WTC11 (cell line): ENCODE measurements at regions not wholly inside any gene's neighbourhood (a gene's known extent, or its start where the extent isn't known, plus 50 kb on each side); places are given as distances from the start of the nearest gene placed in this dataset.

Source experiments
- ATAC-seq: fragments of 200-7000 bp; cut with Tn5 transposase; 2 replicates; pipeline ENCODE4 v1.10.0; 2021; ENCODE audit warnings: mild to moderate bottlenecking, moderate library complexity
- CTCF ChIA-PET: fragments of 300-600 bp; sonication (Branson Sonifier 250); formaldehyde crosslinking; loops from one replicate; lab custom pipeline; 2021; ENCODE audit warnings: antibody characterized with exemption; lab: Charles Lee
- POLR2A ChIA-PET: fragments of 350-600 bp; sonication (Branson Sonifier 250); formaldehyde crosslinking; loops from one replicate; lab custom pipeline; 2021; ENCODE audit warnings: antibody characterized with exemption; lab: Charles Lee
- DNase-seq: peaks from one replicate; pipeline ENCODE4 v3.0.0; 2021; ENCODE audit warnings: low spot score
- H3K27ac Mint-ChIP-seq: 2 replicates; pipeline ENCODE4 v1.8.0; 2021; ENCODE audit warnings: mixed read lengths
- H3K27me3 Mint-ChIP-seq: 2 replicates; pipeline ENCODE4 v1.8.0; 2021; ENCODE audit warnings: low read depth, mild to moderate bottlenecking, moderate library complexity, mixed read lengths
- H3K36me3 Mint-ChIP-seq: 2 replicates; pipeline ENCODE4 v1.8.0; 2021; ENCODE audit warnings: mixed read lengths
- H3K4me1 Mint-ChIP-seq: 2 replicates; pipeline ENCODE4 v1.8.0; 2022; ENCODE audit warnings: mixed read lengths
- H3K4me3 Mint-ChIP-seq: 2 replicates; pipeline ENCODE4 v1.8.0; 2021; ENCODE audit warnings: mild to moderate bottlenecking, moderate library complexity, mixed read lengths
- H3K9me3 Mint-ChIP-seq: 2 replicates; pipeline ENCODE4 v1.8.0; 2021; ENCODE audit warnings: mixed read lengths
- ATF1 ChIP-seq: sonication (generic); formaldehyde crosslinking; IDR thresholded peaks from 2 replicates; pipeline ENCODE4 v1.8.1; 2023; ENCODE audit warnings: mild to moderate bottlenecking, moderate library complexity, missing genetic modification reagents
- ESRRA ChIP-seq: sonication (generic); formaldehyde crosslinking; IDR thresholded peaks from 2 replicates; pipeline ENCODE4 v1.8.1; 2022; ENCODE audit warnings: mild to moderate bottlenecking, missing genetic modification reagents, borderline replicate concordance
- FOXP1 ChIP-seq: sonication (generic); formaldehyde crosslinking; IDR thresholded peaks from 2 replicates; pipeline ENCODE4 v1.8.0; 2022; ENCODE audit warnings: missing genetic modification reagents, mild to moderate bottlenecking, moderate library complexity, borderline replicate concordance
- GABPB1 ChIP-seq: sonication (generic); formaldehyde crosslinking; IDR thresholded peaks from 2 replicates; pipeline ENCODE4 v1.8.1; 2023; ENCODE audit warnings: mild to moderate bottlenecking, missing genetic modification reagents
- GRHL2 ChIP-seq: fragments of 250-450 bp; sonication (Bioruptor Pico); IDR thresholded peaks from 2 replicates; pipeline ENCODE4 v1.8.0; 2022; ENCODE audit warnings: mild to moderate bottlenecking, moderate library complexity; ENCODE audit not compliant: insufficient replicate concordance, severe bottlenecking
- GTF2I ChIP-seq: fragments of 250-450 bp; sonication (Bioruptor Pico); conservative IDR thresholded peaks from 2 replicates; pipeline ENCODE4 v1.4.0; 2021; ENCODE audit warnings: mild to moderate bottlenecking
- KAT7 ChIP-seq: sonication (generic); formaldehyde crosslinking; IDR thresholded peaks from 2 replicates; pipeline ENCODE4 v1.8.1; 2023; ENCODE audit warnings: missing genetic modification reagents, mild to moderate bottlenecking, borderline replicate concordance
- NR1H2 ChIP-seq: sonication (generic); formaldehyde crosslinking; IDR thresholded peaks from 2 replicates; pipeline ENCODE4 v1.9.0; 2021; ENCODE audit warnings: mild to moderate bottlenecking, moderate library complexity, missing genetic modification reagents
- TP53 ChIP-seq: sonication (generic); formaldehyde crosslinking; IDR thresholded peaks from 2 replicates; pipeline ENCODE4 v1.8.1; 2023; ENCODE audit warnings: mild to moderate bottlenecking, missing genetic modification reagents
- ZNF232 ChIP-seq: sonication (generic); formaldehyde crosslinking; IDR thresholded peaks from 2 replicates; pipeline ENCODE4 v1.8.0; 2022; ENCODE audit warnings: mild to moderate bottlenecking, missing genetic modification reagents
- ZNF416 ChIP-seq: fragments of 250-450 bp; sonication (Bioruptor Pico); IDR thresholded peaks from 2 replicates; pipeline ENCODE4 v1.9.0; 2021; ENCODE audit warnings: mild to moderate bottlenecking, inconsistent platforms
- TF ChIP-seq, protein P1 (sequence below): sonication (generic); formaldehyde crosslinking; IDR thresholded peaks from 2 replicates; pipeline ENCODE4 v1.8.1; 2022; ENCODE audit warnings: missing genetic modification reagents, borderline replicate concordance
- TF ChIP-seq, protein P2 (sequence below): fragments of 250-450 bp; sonication (Bioruptor Pico); IDR thresholded peaks from 2 replicates; pipeline ENCODE4 v2.1.2; 2022; ENCODE audit warnings: mild to moderate bottlenecking, moderate library complexity
- TF ChIP-seq, protein P3 (sequence below): sonication (generic); formaldehyde crosslinking; IDR thresholded peaks from 2 replicates; pipeline ENCODE4 v1.8.0; 2022; ENCODE audit warnings: mild to moderate bottlenecking, missing genetic modification reagents
- TF ChIP-seq, protein P4 (sequence below): sonication (generic); formaldehyde crosslinking; IDR thresholded peaks from 2 replicates; pipeline ENCODE4 v1.8.1; 2022; ENCODE audit warnings: mild to moderate bottlenecking, moderate library complexity, missing genetic modification reagents
- TF ChIP-seq, protein P5 (sequence below): sonication (generic); formaldehyde crosslinking; IDR thresholded peaks from 2 replicates; pipeline ENCODE4 v1.8.0; 2022; ENCODE audit warnings: mild to moderate bottlenecking, missing genetic modification reagents
- TF ChIP-seq, protein P6 (sequence below): sonication (generic); formaldehyde crosslinking; conservative IDR thresholded peaks from 2 replicates; pipeline ENCODE4 v1.8.1; 2022; ENCODE audit warnings: mild to moderate bottlenecking, missing genetic modification reagents
- TF ChIP-seq, protein P7 (sequence below): fragments of 250-450 bp; sonication (Bioruptor Pico); IDR thresholded peaks from 2 replicates; pipeline ENCODE4 v1.8.0; 2021; ENCODE audit warnings: mild to moderate bottlenecking
- TF ChIP-seq, protein P8 (sequence below): sonication (generic); formaldehyde crosslinking; IDR thresholded peaks from 2 replicates; pipeline ENCODE4 v1.8.0; 2022; ENCODE audit warnings: mild to moderate bottlenecking, missing genetic modification reagents

DNA sequence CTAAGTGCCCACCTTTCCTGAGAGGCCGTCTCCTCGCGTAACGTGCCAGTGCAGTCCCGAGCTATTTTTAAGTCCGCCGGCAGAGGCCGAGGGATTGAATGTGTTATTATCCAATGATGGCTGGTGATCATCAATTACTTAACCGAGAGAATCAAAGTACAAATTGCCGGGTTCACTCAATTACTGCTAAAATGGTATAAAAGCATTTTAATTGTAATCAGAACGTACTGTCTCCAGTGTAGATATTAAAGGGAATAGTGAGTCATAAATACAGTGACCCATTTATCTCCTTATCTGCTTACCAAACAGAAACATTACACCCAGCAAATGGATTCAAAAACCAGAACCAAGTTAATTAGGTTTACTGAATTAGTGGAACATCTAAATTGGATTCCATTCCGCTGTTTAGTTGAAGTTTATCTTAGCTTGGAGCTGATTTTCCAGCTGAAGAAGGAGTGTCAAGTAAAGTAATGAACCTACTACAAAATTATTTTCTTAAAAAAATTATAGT is 334.9 kb downstream of the BRD1 start (continued):
- TF ChIP-seq, protein P1, sequence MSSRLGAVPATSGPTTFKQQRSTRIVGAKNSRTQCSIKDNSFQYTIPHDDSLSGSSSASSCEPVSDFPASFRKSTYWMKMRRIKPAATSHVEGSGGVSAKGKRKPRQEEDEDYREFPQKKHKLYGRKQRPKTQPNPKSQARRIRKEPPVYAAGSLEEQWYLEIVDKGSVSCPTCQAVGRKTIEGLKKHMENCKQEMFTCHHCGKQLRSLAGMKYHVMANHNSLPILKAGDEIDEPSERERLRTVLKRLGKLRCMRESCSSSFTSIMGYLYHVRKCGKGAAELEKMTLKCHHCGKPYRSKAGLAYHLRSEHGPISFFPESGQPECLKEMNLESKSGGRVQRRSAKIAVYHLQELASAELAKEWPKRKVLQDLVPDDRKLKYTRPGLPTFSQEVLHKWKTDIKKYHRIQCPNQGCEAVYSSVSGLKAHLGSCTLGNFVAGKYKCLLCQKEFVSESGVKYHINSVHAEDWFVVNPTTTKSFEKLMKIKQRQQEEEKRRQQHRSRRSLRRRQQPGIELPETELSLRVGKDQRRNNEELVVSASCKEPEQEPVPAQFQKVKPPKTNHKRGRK (CRISPR knock-in tag) = no peak
- no peak for TF ChIP-seq GTF2I (CRISPR knock-in tag)
- TF ChIP-seq GRHL2 (CRISPR knock-in tag) = no peak
- TF ChIP-seq, protein P2, sequence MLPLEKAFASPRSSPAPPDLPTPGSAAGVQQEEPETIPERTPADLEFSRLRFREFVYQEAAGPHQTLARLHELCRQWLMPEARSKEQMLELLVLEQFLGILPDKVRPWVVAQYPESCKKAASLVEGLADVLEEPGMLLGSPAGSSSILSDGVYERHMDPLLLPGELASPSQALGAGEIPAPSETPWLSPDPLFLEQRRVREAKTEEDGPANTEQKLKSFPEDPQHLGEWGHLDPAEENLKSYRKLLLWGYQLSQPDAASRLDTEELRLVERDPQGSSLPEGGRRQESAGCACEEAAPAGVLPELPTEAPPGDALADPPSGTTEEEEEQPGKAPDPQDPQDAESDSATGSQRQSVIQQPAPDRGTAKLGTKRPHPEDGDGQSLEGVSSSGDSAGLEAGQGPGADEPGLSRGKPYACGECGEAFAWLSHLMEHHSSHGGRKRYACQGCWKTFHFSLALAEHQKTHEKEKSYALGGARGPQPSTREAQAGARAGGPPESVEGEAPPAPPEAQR (CRISPR knock-in tag) = no peak

DNA sequence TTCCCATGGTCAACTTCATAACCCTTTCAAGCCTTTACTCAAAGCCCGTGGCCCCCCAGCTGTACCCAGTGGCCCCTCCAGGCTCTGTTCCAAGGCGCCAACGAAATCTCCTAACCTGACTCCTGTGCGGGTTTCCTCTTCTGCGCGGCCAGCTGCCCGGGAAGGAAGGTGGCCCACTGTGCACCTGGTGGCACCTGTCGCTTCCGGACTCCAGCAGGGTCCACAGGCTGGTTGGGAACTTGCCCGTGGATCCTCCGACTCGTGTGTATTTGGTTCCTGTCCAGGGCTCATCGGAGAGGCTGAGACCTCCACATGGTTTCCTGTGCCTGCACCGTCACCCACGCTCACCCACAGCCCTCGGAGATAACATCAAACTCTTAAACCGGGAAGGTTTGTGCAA is 335.4 kb downstream of the BRD1 start:
- no peak for ATAC-seq
- DNase-seq = no peak
- no peaks in the 10 kb centered on the region for H3K36me3 Mint-ChIP-seq
- TF ChIP-seq ESRRA (CRISPR knock-in tag) (no peak), ZNF416 (no peak), ATF1 (CRISPR knock-in tag) (no peak), TP53 (no peak), NR1H2 (no peak), GABPB1 (CRISPR knock-in tag) (no peak), ZNF232 (no peak), KAT7 (CRISPR knock-in tag) (no peak), FOXP1 (no peak)
- TF ChIP-seq, protein P3, sequence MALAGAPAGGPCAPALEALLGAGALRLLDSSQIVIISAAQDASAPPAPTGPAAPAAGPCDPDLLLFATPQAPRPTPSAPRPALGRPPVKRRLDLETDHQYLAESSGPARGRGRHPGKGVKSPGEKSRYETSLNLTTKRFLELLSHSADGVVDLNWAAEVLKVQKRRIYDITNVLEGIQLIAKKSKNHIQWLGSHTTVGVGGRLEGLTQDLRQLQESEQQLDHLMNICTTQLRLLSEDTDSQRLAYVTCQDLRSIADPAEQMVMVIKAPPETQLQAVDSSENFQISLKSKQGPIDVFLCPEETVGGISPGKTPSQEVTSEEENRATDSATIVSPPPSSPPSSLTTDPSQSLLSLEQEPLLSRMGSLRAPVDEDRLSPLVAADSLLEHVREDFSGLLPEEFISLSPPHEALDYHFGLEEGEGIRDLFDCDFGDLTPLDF (CRISPR knock-in tag) = no peak
- TF ChIP-seq, protein P4, sequence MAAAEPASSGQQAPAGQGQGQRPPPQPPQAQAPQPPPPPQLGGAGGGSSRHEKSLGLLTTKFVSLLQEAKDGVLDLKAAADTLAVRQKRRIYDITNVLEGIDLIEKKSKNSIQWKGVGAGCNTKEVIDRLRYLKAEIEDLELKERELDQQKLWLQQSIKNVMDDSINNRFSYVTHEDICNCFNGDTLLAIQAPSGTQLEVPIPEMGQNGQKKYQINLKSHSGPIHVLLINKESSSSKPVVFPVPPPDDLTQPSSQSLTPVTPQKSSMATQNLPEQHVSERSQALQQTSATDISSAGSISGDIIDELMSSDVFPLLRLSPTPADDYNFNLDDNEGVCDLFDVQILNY (CRISPR knock-in tag) = no peak
- TF ChIP-seq, protein P5, sequence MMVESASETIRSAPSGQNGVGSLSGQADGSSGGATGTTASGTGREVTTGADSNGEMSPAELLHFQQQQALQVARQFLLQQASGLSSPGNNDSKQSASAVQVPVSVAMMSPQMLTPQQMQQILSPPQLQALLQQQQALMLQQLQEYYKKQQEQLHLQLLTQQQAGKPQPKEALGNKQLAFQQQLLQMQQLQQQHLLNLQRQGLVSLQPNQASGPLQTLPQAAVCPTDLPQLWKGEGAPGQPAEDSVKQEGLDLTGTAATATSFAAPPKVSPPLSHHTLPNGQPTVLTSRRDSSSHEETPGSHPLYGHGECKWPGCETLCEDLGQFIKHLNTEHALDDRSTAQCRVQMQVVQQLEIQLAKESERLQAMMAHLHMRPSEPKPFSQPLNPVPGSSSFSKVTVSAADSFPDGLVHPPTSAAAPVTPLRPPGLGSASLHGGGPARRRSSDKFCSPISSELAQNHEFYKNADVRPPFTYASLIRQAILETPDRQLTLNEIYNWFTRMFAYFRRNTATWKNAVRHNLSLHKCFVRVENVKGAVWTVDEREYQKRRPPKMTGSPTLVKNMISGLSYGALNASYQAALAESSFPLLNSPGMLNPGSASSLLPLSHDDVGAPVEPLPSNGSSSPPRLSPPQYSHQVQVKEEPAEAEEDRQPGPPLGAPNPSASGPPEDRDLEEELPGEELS = no peak
- TF ChIP-seq, protein P6, sequence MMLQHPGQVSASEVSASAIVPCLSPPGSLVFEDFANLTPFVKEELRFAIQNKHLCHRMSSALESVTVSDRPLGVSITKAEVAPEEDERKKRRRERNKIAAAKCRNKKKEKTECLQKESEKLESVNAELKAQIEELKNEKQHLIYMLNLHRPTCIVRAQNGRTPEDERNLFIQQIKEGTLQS (CRISPR knock-in tag) = no peak
- TF ChIP-seq, protein P7, sequence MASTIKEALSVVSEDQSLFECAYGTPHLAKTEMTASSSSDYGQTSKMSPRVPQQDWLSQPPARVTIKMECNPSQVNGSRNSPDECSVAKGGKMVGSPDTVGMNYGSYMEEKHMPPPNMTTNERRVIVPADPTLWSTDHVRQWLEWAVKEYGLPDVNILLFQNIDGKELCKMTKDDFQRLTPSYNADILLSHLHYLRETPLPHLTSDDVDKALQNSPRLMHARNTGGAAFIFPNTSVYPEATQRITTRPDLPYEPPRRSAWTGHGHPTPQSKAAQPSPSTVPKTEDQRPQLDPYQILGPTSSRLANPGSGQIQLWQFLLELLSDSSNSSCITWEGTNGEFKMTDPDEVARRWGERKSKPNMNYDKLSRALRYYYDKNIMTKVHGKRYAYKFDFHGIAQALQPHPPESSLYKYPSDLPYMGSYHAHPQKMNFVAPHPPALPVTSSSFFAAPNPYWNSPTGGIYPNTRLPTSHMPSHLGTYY (CRISPR knock-in tag) = no peak
- TF ChIP-seq, protein P8, sequence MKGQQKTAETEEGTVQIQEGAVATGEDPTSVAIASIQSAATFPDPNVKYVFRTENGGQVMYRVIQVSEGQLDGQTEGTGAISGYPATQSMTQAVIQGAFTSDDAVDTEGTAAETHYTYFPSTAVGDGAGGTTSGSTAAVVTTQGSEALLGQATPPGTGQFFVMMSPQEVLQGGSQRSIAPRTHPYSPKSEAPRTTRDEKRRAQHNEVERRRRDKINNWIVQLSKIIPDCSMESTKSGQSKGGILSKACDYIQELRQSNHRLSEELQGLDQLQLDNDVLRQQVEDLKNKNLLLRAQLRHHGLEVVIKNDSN (CRISPR knock-in tag) = no peak
- H3K4me1 Mint-ChIP-seq = peaks cover 14% of the 10 kb centered on the region
- no peak overlapping the region for H3K4me3 Mint-ChIP-seq
- no peak overlapping the region for H3K27ac Mint-ChIP-seq
- no peaks in the 10 kb centered on the region for H3K27me3 Mint-ChIP-seq
- H3K9me3 Mint-ChIP-seq = 0 out of 2 replicates have a peak, but pooled peaks cover 7% of the 10 kb centered on the region
- CTCF ChIA-PET = interaction anchor here (1.0 to 1.5 kb wide), 2 partner anchors 56 to 141 kb away, joined by 3 to 5 read pairs; no protein-coding TSS in a partner anchor
- POLR2A ChIA-PET = no interaction called here
